Tibial nerve (tissue), 4 donors: ENCODE measurements at regions not wholly inside any gene's neighbourhood (a gene's known extent, or its start where the extent isn't known, plus 50 kb on each side); places are given as distances from the start of the nearest gene placed in this dataset.

Experiments used
- DNase-seq, 2 donors: peaks; one replicate each; pipeline ENCODE4 v3.0.0-alpha.2; 2019; ENCODE audit warnings: low spot score in 2 of 2
- H3K27ac ChIP-seq, 4 donors: fragments of 200-600 bp; sonication (generic) in 3 of 4; one replicate each; pipeline ENCODE4 v1.5.1; 2017 to 2019; ENCODE audit warnings: mild to moderate bottlenecking in 1 of 4
- H3K27me3 ChIP-seq, 2 donors: fragments of 200-600 bp; sonication (generic) in 1 of 2; one replicate each; pipeline versions ENCODE4 v1.5.1 to v1.6.0; 2017 to 2019
- H3K36me3 ChIP-seq, 3 donors: fragments of 200-600 bp; sonication (generic); one replicate each; pipeline ENCODE4 v1.5.1; 2018 to 2019
- H3K4me1 ChIP-seq, 4 donors: fragments of 200-600 bp; sonication (generic) in 3 of 4; one replicate each; pipeline ENCODE4 v1.5.1; 2017 to 2019
- H3K4me3 ChIP-seq, 4 donors: fragments of 200-600 bp; sonication (generic) in 3 of 4; one replicate each; pipeline ENCODE4 v1.5.1; 2017 to 2019; ENCODE audit warnings: mild to moderate bottlenecking in 1 of 4, moderate library complexity in 1 of 4
- H3K9me3 ChIP-seq, 4 donors: fragments of 200-600 bp; sonication (generic) in 3 of 4; one replicate each; pipeline ENCODE4 v1.5.1; 2017 to 2019
- EP300 ChIP-seq, 2 donors: sonication (generic); formaldehyde crosslinking; IDR thresholded peaks; one replicate each; pipeline ENCODE4 v1.6.1; 2017; ENCODE audit warnings: antibody characterized with exemption in 2 of 2, mild to moderate bottlenecking in 1 of 2
- POLR2A ChIP-seq, 2 donors: fragments of 450-650 bp; IDR thresholded peaks; one replicate each; pipeline ENCODE4 v1.6.1; 2017; ENCODE audit warnings: antibody characterized with exemption in 2 of 2, mild to moderate bottlenecking in 2 of 2, moderate library complexity in 2 of 2
- WGBS, 2 donors: methylation state at CpG; one replicate each; pipeline ENCODE4 v1.1.5; 2018; 5-methylcytosine and 5-hydroxymethylcytosine counted together
- TF ChIP-seq, protein P1 (sequence below), 5 experiments: fragments of 200-600 bp in 3 of 5; fragments of 450-650 bp in 2 of 5; sonication (generic) in 3 of 5; IDR thresholded peaks; one replicate each; pipeline ENCODE4 v1.5.1; 2016 to 2019; ENCODE audit warnings: antibody characterized with exemption in 5 of 5, mild to moderate bottlenecking in 3 of 5, moderate library complexity in 2 of 5

DNA sequence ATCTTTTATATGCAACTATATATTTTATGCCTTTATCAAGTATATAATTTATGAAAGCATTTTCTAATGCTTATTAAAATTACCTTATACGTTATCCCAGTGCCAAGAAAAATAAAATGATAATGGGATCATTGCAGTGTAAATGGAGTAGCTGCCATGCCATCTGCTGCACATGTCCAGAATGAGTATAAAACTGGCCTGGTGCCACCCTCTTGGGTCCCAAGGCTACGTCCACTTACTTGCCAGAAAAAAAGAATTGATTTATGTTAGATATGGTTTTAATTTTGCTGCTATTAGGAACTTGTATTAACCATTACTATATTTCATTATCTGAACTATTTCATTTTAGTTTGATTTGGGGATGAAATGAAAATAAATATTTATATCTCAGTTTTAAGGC, 1127.1 kb upstream of the CNTN5 start:
- Histone ChIP-seq H3K27me3 (no peaks in the 10 kb centered on the region), H3K4me1 (no peaks in the 10 kb centered on the region), H3K27ac (no peak overlapping the region), H3K4me3 (no peak overlapping the region), H3K36me3 (no peaks in the 10 kb centered on the region), H3K9me3 (no peaks in the 10 kb centered on the region)
- no peak for TF ChIP-seq POLR2A (IDR thresholded peaks at IDR 0.05)
- no peak for TF ChIP-seq EP300 (IDR thresholded peaks at IDR 0.05)
- TF ChIP-seq, protein P1, sequence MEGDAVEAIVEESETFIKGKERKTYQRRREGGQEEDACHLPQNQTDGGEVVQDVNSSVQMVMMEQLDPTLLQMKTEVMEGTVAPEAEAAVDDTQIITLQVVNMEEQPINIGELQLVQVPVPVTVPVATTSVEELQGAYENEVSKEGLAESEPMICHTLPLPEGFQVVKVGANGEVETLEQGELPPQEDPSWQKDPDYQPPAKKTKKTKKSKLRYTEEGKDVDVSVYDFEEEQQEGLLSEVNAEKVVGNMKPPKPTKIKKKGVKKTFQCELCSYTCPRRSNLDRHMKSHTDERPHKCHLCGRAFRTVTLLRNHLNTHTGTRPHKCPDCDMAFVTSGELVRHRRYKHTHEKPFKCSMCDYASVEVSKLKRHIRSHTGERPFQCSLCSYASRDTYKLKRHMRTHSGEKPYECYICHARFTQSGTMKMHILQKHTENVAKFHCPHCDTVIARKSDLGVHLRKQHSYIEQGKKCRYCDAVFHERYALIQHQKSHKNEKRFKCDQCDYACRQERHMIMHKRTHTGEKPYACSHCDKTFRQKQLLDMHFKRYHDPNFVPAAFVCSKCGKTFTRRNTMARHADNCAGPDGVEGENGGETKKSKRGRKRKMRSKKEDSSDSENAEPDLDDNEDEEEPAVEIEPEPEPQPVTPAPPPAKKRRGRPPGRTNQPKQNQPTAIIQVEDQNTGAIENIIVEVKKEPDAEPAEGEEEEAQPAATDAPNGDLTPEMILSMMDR (IDR thresholded peaks at IDR 0.05): no peak
- 40 to 53% methylated on average over 2 of the region's 2 CpGs for WGBS, 2 donors
- no peak for DNase-seq

DNA sequence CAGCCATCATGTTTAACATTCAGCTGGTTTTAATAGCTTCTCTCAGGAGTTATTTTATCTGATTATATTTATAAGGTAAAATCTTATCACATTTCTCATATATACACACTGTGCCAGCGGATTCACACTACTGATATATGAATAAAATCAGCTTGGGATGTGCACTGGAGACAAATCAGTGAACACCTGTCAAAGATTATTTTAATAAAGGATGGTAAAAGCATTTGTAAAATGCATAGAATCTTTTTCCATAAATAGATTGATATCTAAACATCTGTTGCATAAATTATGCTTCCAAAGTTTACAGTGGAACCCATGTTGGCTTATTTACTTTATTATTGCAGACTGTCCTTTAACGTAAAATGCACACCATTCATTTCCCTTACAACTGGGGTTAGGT, 1125.8 kb upstream of the CNTN5 start:
- no peak for DNase-seq
- 87 to 88% methylated on average over 2 of the region's 2 CpGs for WGBS, 2 donors
- Histone ChIP-seq H3K9me3 (no peaks in the 10 kb centered on the region), H3K4me1 (no peaks in the 10 kb centered on the region), H3K4me3 (no peak overlapping the region), H3K27me3 (no peaks in the 10 kb centered on the region), H3K36me3 (no peaks in the 10 kb centered on the region), H3K27ac (no peak overlapping the region)
- TF ChIP-seq EP300 (IDR thresholded peaks at IDR 0.05) (no peak), POLR2A (IDR thresholded peaks at IDR 0.05) (no peak)
- TF ChIP-seq, protein P1 (IDR thresholded peaks at IDR 0.05): no peak

DNA sequence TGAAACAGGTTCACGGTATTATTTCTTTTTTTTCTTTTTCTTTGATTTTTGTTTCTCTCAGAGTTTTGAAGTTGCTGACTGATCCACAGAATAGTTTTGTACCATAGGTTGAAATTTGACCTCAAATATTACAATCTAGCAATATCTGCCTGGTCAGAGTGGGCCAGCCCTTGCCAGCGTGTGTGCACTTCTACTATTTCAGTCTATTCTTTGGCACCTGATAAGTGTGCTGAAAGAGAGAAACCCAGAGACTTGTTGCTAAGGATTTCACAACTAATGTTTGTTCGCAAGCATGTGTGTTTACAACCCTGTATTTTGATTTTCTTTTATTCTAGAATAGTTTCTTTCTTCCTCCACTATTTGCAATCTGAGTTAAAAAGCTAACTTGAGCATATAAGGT, 1125.2 kb upstream of the CNTN5 start:
- Histone ChIP-seq H3K9me3 (no peaks in the 10 kb centered on the region), H3K27me3 (no peaks in the 10 kb centered on the region), H3K4me3 (no peak overlapping the region), H3K4me1 (no peaks in the 10 kb centered on the region), H3K27ac (no peak overlapping the region), H3K36me3 (no peaks in the 10 kb centered on the region)
- DNase-seq: no peak
- WGBS, 2 donors: 89% methylated on average over 3 of the region's 3 CpGs
- TF ChIP-seq, protein P1 (IDR thresholded peaks at IDR 0.05): no peak
- TF ChIP-seq POLR2A (IDR thresholded peaks at IDR 0.05) (no peak), EP300 (IDR thresholded peaks at IDR 0.05) (no peak)

DNA sequence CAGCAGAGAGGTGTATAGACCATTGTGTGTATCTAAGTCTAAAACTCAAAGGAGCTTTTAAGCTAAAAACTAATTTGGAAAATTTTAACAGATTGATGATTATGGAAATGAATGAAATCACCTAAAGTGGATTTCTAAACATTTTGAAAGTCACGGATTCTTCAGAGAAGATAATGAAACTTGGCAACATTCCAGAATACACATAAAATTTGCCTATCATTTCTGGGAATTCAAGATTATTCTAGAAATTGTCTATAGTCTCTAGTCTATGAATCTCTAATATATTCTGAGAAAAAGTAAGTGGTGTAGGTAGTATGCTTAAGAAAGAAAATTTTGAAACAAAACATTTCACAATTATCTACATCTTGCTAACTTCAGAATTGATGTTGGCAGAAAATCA, 1117.9 kb upstream of the CNTN5 start:
- DNase-seq: no peak
- 52 to 64% methylated on average over 1 of the region's 1 CpG for WGBS, 2 donors
- Histone ChIP-seq H3K4me3 (no peak overlapping the region), H3K27me3 (no peaks in the 10 kb centered on the region), H3K36me3 (no peaks in the 10 kb centered on the region), H3K9me3 (no peaks in the 10 kb centered on the region), H3K27ac (no peak overlapping the region), H3K4me1 (no peaks in the 10 kb centered on the region)
- no peak for TF ChIP-seq POLR2A (IDR thresholded peaks at IDR 0.05)
- TF ChIP-seq, protein P1 (IDR thresholded peaks at IDR 0.05): no peak
- no peak for TF ChIP-seq EP300 (IDR thresholded peaks at IDR 0.05)

DNA sequence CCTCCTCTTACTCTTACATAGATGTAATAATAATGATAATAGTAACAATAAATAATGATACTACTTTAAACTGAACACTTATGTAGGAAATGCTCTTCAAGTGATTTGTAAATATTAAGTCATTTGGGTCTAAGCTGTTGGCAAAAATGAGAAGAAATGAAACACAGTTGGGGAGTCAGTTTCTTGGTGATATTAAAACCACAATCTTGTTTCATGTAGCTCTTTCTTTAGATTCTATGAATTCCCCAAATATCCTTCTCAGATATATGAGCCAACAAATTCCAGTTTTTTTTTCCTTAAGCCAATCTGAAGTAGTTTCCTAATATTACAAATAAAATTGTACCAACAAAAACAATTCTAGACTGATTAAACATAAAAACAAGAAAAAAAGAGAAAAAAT, 1115.6 kb upstream of the CNTN5 start:
- no peak for DNase-seq
- TF ChIP-seq POLR2A (IDR thresholded peaks at IDR 0.05): no peak
- TF ChIP-seq EP300 (IDR thresholded peaks at IDR 0.05): no peak
- TF ChIP-seq, protein P1 (IDR thresholded peaks at IDR 0.05): no peak

More for the DNA sequence above, 1115.6 kb upstream of the CNTN5 start:
- H3K36me3 ChIP-seq: no peaks in the 10 kb centered on the region
- no peaks in the 10 kb centered on the region for H3K9me3 ChIP-seq
- H3K4me3 ChIP-seq: no peak overlapping the region
- H3K4me1 ChIP-seq: no peaks in the 10 kb centered on the region
- H3K27me3 ChIP-seq: no peaks in the 10 kb centered on the region
- no peak overlapping the region for H3K27ac ChIP-seq
